C1 segment of cervical spinal cord (tissue), 14 donors: ENCODE measurements at regions not wholly inside any gene's neighbourhood (a gene's known extent, or its start where the extent isn't known, plus 50 kb on each side); places are given as distances from the start of the nearest gene placed in this dataset.

Source experiments
- DNase-seq, 14 donors: peaks; one replicate each; lab custom pipeline; 2025; lab: John Stamatoyannopoulos, UW

DNA sequence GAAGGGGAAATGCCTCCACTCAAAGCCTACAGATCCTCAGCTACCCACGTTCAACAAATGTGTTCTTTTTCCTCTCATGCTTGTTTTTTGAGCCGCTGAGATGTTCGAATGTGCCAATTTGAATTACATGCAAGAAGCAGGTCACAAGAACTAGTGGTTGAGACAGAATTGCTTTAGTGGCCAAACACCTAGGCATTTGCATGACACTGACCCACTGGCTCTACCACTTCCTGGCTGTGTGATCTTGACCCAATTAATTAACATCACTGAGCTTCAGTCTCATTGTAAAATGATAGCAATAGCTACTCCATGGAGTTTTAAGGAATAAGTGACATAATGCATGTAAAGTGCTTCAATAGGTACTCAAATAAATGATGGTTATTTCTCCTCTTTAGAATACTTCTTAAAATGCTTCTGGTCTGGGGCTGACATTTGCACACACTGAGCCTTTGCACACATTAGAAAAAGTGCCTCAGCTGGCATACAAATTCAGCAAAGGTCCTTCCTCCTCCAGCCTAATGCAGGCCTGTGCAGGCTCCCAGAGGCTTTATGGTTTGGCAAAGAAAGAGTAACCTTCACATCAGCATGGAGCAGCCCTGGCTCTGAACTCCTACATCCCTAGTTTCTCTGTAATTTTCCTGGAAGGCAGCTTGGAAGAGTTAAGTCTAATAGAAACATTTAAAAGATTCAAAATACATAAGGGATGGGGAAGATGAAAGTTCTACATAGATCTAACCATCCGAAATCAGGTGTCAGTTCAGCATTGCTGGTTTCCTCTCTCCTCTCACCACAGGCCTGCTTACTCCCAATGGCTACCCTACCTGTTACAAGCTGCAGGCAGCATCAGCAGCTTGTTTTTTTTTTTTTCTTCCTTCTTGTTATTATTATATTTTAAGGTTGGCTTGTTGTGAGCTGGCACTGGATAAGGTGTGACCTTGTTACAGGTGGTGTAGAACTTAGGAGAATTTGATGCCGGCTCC, 107.4 kb downstream of the TBX19 start:
- DNase-seq, result no peak

DNA sequence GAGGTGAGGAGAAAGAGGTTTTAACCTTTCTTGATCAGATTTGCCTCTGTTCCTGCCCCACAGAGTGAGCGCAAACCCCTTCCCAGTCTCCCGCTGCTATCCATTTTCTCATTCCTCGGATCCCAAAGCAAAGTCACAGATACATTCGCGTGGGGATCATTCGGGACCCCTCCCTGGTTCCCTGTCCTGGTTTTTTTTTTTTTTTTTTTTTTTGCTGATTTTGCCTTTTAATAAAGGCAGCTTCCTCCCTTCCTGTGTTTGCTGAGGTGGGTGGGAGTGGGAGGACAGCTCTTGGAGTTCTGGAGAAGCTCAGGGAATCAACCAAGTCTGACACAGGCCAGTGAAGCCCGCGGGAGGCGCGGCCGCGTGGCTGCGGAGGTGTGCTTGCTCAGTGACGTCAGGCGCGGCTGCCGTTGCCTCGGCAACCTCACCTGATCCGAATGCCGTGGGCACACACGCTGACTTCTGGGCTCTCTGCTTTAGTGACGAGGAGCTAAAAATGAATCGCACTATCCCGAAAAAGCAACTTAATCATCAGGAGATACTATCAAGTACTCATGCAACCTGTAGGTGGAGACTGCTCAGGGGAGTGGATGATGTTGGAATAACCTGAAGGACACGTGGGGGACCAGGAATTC, 106.4 kb downstream of the TBX19 start:
- peak in 1 of 14 donors; percentile 58 for DNase-seq

DNA sequence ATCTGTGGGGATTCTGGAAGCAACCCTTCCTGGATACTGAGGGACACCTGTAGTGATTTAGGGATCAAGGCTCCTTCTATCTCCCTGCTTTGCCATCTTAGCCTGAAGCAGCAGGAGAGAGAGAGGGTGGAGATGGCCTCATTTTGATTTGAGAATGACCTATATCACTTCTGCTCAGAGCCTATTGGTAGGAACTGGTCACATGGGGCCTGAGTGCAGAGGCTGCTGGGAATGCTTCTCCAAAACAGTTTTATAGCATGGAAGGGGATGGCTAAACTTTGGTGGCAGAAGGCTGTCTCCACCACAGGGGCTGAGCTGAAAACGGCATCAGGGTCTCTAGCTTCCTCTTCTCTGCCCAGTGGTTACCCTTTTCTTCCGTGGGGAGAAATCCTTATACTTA, 105.8 kb downstream of the TBX19 start:
- DNase-seq, result no peak

DNA sequence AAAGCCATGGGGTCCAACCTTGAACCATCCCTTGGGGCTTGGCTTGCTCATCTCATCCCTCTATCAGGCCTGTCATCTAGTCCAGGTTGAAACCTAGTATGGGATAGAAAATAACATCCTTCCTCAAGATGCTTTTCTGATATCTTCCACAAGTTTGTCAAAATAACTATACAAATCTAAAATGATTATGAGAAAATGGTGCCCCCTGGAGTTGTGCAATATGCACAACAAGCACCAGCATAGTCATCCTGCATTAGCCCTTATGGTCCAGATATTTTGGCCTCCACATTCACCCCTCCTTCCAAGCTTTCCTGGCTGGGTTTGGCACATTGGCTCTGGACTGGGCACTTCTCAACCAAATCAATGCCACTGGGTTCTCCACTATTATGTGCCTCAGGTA, 101.2 kb downstream of the TBX19 start:
- no peak for DNase-seq

DNA sequence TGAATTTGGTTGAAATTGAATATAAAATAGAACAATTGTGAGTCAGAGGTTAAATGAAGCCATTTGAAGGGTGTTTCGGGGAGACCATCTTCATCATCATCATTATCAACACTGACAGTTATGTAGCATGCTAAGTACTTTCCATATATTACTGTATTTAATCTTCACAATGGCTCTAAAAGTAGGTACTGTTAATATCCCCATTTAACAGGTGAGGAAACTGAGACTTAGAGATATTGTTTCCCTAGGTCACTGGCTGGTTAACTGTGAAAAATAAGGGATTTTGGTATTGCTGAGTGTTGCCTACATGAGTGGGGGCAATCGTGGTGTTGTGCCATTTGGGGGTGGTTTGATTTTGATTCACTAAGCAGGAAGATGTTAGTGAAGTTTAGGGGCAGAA, 100.3 kb downstream of the TBX19 start:
- DNase-seq, result no peak

DNA sequence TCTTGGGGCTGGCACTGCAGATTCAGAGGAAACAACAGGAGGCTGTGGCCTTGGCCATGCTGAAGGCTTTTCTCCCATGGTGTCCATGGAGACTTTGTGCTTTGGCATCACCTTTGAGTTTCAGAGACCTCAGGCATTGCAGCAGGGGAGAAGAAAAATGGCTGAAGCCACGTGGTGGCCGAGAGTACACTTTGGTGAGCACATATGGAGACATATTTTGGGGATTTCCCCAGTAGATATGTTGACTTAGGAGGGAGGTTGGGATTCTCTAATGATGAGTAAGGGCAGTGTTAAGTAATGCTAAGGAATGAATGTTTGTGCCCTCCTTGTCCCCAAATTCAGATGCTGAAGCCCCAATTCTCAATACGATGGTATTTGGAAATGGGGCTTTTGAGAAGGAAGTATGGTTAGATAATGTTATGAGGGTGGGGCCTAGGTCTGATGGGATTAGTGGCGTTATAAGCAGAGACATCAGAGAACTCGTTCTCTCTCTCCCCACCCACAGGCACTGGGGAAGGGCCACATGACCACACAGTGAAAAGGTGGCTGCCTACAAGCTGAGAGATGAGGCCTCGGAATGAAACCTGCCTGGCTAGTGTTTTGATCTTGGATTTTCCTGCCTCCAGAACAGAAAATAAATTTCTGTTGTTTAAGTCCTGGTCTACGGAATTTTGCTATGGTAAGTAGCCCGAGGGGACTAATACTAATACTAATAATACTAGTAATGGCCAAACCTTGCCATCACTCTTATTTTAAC, 98.6 kb downstream of the TBX19 start:
- no peak for DNase-seq

DNA sequence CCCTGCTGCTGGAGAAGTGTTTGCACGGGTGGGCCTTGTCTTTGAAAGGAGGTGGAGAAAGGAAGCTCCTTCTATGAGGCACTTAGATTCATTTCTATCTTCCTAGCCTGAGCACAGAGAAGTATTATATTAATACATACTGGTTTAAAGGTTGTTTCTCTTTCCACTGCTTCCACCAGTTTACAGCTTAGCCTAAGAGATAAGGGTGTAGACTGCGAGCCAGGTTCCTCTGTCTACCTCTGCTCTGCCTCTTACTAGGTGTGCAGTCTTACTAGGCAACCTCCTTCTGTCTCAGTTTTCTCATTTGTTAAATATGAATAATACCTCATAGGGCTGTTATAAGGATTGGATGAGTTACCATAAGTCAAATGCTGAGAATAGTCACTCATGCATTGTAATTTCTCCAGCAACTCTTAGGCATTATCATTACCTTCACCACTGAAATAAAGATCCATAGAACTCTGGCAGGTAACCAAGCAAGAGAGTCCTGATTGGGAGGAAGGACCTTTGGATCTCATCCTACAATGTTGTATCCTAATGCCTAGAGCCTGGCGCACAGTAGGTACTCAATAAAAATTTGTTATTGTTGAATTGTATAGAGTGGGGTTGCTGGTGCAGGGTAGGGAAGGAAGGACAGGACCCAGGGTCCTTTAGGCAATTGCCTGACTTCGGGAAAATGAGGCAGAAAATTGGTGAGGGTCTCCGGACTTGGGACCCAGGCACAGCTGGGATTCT, 95.1 kb downstream of the TBX19 start:
- DNase-seq, result no peak

DNA sequence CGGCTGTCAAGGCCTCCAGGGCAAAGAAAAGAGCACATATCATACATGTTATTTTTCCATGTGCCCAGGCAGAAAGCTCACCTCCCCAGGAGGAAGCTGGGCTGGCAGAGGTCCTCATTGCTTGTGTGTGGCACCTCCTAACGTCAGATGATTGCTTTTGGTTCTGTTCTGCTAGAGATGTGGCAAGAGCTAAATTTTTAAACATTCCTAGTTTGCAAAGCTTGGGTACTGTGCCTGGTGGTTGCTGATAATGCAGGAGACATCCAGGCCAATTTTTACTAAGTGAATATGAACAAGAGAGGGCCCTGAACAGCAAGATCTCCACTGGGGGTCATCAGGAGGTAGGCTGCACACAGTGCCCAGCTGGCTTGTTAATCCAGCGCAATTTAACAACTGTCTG, 93.9 kb downstream of the TBX19 start:
- DNase-seq, result peak in 1 of 14 donors; percentile 33

DNA sequence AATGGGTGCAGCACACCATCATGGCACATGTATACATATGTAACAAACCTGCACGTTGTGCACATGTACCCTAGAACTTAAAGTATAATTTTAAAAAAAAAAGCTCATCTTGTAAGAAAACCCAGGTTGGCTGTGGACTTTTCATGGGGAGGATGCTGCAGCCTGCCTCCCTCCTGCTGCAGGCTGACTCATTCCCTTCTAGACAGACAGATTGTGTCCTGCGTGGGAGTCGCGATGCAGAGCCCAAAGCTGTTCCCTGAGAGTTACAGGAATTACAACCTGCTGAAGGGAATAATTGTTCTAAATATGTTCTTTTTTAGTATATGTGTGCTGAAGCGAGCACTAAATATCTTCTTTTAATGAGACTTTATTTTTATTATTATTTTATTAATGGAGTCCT, 93.2 kb downstream of the TBX19 start:
- DNase-seq, result peak in 1 of 14 donors; percentile 63

DNA sequence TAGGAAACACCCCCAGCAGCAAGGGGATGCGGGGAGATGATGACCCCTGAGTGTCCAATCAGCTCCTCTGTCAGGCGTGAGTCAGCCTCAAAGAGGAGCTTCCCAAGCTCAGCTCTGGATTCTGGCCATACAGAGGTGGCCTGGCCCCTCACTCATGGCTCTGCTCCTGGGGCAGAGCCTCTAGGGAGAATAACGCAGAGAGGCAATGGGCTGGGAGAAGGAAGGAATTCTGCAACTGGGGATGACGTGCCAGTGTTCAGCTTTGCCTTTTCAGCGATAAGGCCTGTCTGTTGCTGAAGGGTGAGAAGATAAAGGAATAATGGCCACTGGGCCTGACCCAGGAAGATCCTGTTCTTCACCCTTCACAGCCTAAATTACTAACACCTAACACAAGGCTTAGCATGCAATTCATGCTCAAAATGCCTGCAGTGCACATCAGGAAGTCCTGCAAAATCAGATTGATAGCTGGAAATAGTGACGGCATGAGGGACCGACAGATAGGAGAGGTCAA, 92.2 kb downstream of the TBX19 start:
- no peak for DNase-seq

DNA sequence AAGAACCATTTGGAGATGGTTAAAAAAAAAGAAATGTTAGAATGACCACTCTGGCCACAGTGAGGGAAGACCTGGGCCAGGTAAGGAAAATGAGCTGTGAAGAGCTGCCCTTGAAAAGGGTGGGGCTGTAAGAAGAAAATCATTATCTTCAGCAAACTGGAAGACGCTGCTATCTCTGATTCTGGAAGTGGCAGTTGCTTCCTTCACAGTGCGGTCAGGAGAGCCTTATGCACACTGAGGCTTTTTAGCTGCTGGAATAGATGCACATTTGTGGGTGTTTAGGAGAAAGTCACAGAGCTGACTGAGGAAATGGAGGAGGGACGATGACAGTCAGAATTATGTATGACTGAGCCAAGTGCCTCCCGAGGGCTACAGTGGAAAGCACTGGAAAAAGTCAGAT, 91.6 kb downstream of the TBX19 start:
- no peak for DNase-seq

DNA sequence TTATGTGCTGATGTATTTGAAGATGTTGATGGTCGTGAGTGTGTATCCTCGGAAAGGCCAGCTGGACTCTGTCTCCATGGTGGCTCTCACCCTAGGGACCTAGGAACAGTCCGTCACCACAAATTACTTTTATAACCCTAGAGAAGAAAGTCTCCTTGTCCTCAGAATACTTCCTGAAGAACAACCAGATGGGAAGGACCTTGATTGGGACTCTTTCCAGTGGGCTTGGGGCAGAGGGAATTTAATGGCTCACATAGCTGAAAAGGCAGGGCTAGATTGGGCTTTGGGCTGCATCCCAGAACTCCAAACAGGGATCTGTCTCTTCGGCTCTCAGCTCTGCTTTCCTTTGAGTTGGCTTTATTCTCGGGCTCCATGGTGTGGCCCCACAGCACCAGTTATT, 90.8 kb downstream of the TBX19 start:
- no peak for DNase-seq

DNA sequence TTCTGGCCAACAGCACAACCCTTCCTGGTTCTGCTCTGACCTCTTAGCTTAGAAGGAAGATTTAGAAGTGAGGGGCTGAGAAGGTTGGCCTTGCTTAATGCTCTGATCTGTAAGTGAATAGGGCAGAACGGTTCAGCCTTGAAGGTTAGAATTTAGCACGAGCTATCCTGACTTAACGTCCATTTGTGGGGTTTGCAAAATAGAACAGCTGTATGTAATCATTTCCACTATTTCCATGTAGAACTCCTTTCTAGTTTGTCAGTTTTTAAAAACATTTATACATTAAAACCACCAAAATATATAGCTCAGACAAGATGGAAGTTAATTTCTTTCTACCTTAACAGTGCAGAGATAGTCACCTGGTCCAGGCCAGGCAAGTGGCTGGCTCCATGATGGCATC, 89.9 kb downstream of the TBX19 start:
- no peak for DNase-seq

DNA sequence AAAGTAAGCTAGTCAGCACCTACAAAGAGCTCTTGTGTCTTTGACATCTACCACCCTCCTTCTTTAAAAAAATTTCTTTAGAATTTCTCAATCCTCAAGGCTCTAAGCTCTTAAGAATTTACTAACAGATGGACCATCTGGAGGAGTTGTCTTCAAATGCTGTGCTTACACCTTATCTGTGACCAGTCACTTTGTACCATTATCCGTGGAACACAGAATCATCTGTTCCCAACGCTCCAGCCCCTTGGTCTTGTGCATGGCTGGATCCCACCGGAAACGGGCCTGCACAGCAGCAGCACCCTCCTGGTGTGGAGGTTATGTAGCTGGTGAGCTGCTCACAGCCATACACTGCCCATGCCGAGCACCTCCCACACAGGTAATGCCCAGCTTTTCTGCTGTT, 89.0 kb downstream of the TBX19 start:
- DNase-seq, result no peak

DNA sequence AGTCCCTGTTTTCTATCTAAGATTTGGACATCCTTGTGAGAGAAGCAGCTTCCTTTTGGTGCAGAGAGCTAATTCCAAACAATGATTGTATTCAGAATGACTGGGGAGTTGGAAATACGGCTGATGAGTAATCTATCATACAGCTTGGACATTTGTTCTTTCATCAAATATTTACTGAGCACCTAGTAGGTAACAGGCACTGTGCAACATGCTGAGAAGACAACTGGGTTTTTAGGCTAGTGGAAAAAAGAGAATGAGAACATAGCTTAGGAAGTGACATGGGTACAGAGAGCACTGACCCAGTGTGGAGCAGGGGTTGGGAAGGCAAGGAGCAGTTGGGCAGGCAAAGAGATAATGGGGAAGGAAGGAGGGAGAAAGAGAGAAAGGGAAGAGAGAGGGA, 87.5 kb downstream of the TBX19 start:
- no peak for DNase-seq

DNA sequence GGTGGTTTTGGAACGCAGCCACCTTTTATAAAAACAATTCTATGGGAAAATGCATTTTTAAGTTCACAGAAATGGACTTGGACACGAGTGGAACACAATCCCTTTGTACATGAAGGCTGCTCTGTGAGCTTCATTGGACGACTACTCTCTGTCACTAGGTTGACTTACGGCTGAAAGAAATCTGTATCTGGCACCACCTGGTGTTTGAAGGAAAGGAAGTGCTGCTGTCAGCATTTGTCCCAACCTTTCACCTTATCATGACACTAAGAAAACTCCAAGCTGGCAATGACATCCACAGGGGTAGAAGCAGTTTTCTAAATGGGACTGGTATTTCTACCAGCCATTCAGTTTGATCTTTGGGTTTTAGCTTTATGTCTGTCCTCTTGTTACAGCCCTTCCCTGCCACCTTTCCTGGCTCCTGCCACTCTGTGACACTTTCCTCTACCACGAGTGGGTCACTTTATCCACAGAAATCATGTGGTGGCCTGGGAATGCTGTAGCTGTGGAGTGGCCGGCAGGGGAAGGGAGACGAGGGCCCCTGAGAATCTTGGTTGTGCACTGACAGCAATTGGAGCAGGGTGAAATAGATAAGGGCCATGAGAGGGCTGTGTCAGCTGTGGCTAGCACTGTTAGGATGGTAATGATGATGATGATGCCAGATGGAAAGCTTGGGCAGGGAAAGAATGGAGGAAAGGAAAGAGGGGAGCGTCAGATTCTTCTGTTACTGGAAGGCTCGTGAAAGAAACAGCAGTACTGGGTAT, 85.2 kb downstream of the TBX19 start:
- no peak for DNase-seq
